ENCODE measurements at regions not wholly inside any gene's neighbourhood (a gene's known extent, or its start where the extent isn't known, plus 50 kb on each side); places are given as distances from the start of the nearest gene placed in this dataset.

DNA sequence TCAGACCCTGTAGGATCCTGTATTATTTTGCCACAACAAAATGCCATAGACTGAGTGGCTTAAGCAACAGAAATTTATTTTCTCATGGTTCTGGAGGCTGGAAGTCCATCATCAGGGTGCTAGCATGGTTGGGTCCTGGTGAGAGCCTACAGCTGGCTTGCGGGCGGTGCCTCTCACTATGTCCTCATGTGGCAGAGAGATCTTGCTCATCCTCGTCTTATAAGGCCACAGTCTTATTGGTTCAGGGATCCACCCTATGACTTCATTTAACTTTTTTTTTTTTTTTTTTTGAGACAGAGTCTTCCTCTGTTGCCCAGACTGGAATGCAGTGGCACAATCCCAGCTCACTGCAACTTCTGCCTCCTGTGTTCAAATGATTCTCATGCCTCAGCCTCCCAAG, 90.9 kb downstream of the LSM5 start:
- TF ChIP-seq, protein P1, sequence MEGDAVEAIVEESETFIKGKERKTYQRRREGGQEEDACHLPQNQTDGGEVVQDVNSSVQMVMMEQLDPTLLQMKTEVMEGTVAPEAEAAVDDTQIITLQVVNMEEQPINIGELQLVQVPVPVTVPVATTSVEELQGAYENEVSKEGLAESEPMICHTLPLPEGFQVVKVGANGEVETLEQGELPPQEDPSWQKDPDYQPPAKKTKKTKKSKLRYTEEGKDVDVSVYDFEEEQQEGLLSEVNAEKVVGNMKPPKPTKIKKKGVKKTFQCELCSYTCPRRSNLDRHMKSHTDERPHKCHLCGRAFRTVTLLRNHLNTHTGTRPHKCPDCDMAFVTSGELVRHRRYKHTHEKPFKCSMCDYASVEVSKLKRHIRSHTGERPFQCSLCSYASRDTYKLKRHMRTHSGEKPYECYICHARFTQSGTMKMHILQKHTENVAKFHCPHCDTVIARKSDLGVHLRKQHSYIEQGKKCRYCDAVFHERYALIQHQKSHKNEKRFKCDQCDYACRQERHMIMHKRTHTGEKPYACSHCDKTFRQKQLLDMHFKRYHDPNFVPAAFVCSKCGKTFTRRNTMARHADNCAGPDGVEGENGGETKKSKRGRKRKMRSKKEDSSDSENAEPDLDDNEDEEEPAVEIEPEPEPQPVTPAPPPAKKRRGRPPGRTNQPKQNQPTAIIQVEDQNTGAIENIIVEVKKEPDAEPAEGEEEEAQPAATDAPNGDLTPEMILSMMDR (IDR thresholded peaks at IDR 0.05; ENCODE audit: low read depth, low read length, poor library complexity, severe bottlenecking): no peak
- TF ChIP-seq EZH2phosphoT487 (IDR thresholded peaks at IDR 0.05; ENCODE audit: borderline replicate concordance, low read length): no peak

Measured in DOHH2 (cell line).